Sigmoid colon (tissue), 6 donors: ENCODE measurements at regions not wholly inside any gene's neighbourhood (a gene's known extent, or its start where the extent isn't known, plus 50 kb on each side); places are given as distances from the start of the nearest gene placed in this dataset.

Experiments used
- DNase-seq: peaks from one replicate; pipeline ENCODE4 v3.0.0-alpha.2; 2019
- H3K27ac ChIP-seq, 4 donors: fragments of 200-600 bp; sonication (generic); one replicate each; pipeline ENCODE4 v1.5.1; 2016 to 2019; ENCODE audit warnings: mild to moderate bottlenecking in 1 of 4
- H3K27me3 ChIP-seq, 3 donors: fragments of 200-600 bp; sonication (generic); one replicate each; pipeline ENCODE4 v1.5.1; 2019; ENCODE audit warnings: mild to moderate bottlenecking in 1 of 3
- H3K36me3 ChIP-seq, 4 donors: fragments of 200-600 bp; sonication (generic); one replicate each; pipeline ENCODE4 v1.5.1; 2016 to 2019
- H3K4me1 ChIP-seq, 4 donors: fragments of 200-600 bp; sonication (generic); one replicate each; pipeline ENCODE4 v1.5.1; 2017 to 2019
- H3K4me3 ChIP-seq, 4 donors: fragments of 200-600 bp; sonication (generic); one replicate each; pipeline ENCODE4 v1.5.1; 2017 to 2019; ENCODE audit warnings: mild to moderate bottlenecking in 2 of 4, moderate library complexity in 1 of 4
- H3K9me3 ChIP-seq, 4 donors: fragments of 200-600 bp in 3 of 4; sonication (generic) in 3 of 4; one replicate each; pipeline versions ENCODE4 v1.5.1 to v1.6.1; 2013 to 2019
- CTCF ChIP-seq, 4 experiments: fragments of 450-650 bp in 3 of 4; fragments of 200-600 bp in 1 of 4; IDR thresholded peaks; one replicate each; pipeline ENCODE4 v1.5.1; 2016 to 2019; ENCODE audit warnings: antibody characterized with exemption in 4 of 4, mild to moderate bottlenecking in 3 of 4, moderate library complexity in 2 of 4
- EP300 ChIP-seq, 4 donors: sonication (generic); formaldehyde crosslinking; IDR thresholded peaks; one replicate each; pipeline ENCODE4 v1.6.1; 2017; ENCODE audit warnings: antibody characterized with exemption in 4 of 4
- POLR2A ChIP-seq, 2 donors: fragments of 450-650 bp; IDR thresholded peaks; one replicate each; pipeline ENCODE4 v1.6.1; 2016; ENCODE audit warnings: antibody characterized with exemption in 2 of 2, mild to moderate bottlenecking in 2 of 2, moderate library complexity in 2 of 2
- POLR2AphosphoS5 ChIP-seq, 4 donors: sonication (generic); formaldehyde crosslinking; IDR thresholded peaks; one replicate each; pipeline ENCODE4 v1.6.1; 2017; ENCODE audit warnings: antibody characterized with exemption in 4 of 4
- WGBS, 2 donors: extraction: QIAGEN DNeasy Blood & Tissue Kit; methylation state at CpG; one replicate each; pipeline ENCODE4 v1.1.7; 2013; 5-methylcytosine and 5-hydroxymethylcytosine counted together
- intact Hi-C: fragments of 100-400 bp; cut with DNase I; formaldehyde crosslinking; loops from one replicate; pipeline ENCODE4 v1.15.1; 2023
- donor health status: healthy with polysubstance abuse.
- donor health status: healthy.

- DNase-seq = no peak
- Histone ChIP-seq H3K4me3 (no peak overlapping the region), H3K4me1 (no peaks in the 10 kb centered on the region), H3K9me3 (no peaks in the 10 kb centered on the region), H3K27me3 (no peaks in the 10 kb centered on the region), H3K27ac (no peak overlapping the region), H3K36me3 (no peaks in the 10 kb centered on the region)
- intact Hi-C loops = no loop called here
- 54 to 65% methylated on average over 4 of the region's 4 CpGs for WGBS, 2 donors
- no peak for TF ChIP-seq EP300 (IDR thresholded peaks at IDR 0.05)
- no peak for TF ChIP-seq POLR2AphosphoS5 (IDR thresholded peaks at IDR 0.05)
- no peak for TF ChIP-seq POLR2A (IDR thresholded peaks at IDR 0.05)
- no peak for TF ChIP-seq CTCF (IDR thresholded peaks at IDR 0.05)
Measured at GRCh38 chr9:85276741-85277140, 465.0 kb downstream of the AGTPBP1 start.

GRCh38 chr9:85269811-85270210 is 471.9 kb downstream of the AGTPBP1 start:
- H3K27me3 ChIP-seq = no peaks in the 10 kb centered on the region

GRCh38 chr9:85268131-85268530 is 473.6 kb downstream of the AGTPBP1 start:
- no peak for DNase-seq
- H3K4me1 ChIP-seq = no peaks in the 10 kb centered on the region
- H3K27ac ChIP-seq = no peak overlapping the region
- H3K36me3 ChIP-seq = no peaks in the 10 kb centered on the region
- WGBS, 2 donors = 63 to 66% methylated on average over 1 of the region's 1 CpG
- peaks cover 0 to 3% (median 0%) of the 10 kb centered on the region in 4 donors for H3K9me3 ChIP-seq
- no peaks in the 10 kb centered on the region for H3K27me3 ChIP-seq
- TF ChIP-seq CTCF (IDR thresholded peaks at IDR 0.05) = no peak
- no peak for TF ChIP-seq POLR2A (IDR thresholded peaks at IDR 0.05)
- no peak overlapping the region for H3K4me3 ChIP-seq
- intact Hi-C loops = no loop called here

More at GRCh38 chr9:85269811-85270210, 471.9 kb downstream of the AGTPBP1 start:
- TF ChIP-seq POLR2A (IDR thresholded peaks at IDR 0.05) = no peak
- H3K36me3 ChIP-seq = no peaks in the 10 kb centered on the region
- no peak overlapping the region for H3K27ac ChIP-seq
- H3K4me1 ChIP-seq = no peaks in the 10 kb centered on the region
- 89 to 90% methylated on average over 7 of the region's 7 CpGs for WGBS, 2 donors
- no peak overlapping the region for H3K4me3 ChIP-seq
- no peak for DNase-seq
- peaks cover 0 to 3% (median 0%) of the 10 kb centered on the region in 4 donors for H3K9me3 ChIP-seq
- intact Hi-C loops = no loop called here

- H3K36me3 ChIP-seq = no peaks in the 10 kb centered on the region
- no peak overlapping the region for H3K27ac ChIP-seq
- DNase-seq = no peak
- H3K4me1 ChIP-seq = no peaks in the 10 kb centered on the region
- H3K9me3 ChIP-seq = peaks cover 0 to 3% (median 0%) of the 10 kb centered on the region in 4 donors
- H3K27me3 ChIP-seq = no peaks in the 10 kb centered on the region
- TF ChIP-seq EP300 (IDR thresholded peaks at IDR 0.05) = no peak
- no peak for TF ChIP-seq POLR2AphosphoS5 (IDR thresholded peaks at IDR 0.05)
- no peak for TF ChIP-seq POLR2A (IDR thresholded peaks at IDR 0.05)
- TF ChIP-seq CTCF (IDR thresholded peaks at IDR 0.05) = no peak
- no peak overlapping the region for H3K4me3 ChIP-seq
- intact Hi-C loops = no loop called here
Measured at GRCh38 chr9:85264695-85265094, 477.1 kb downstream of the AGTPBP1 start.

- intact Hi-C loops = no loop called here
- H3K27me3 ChIP-seq = no peaks in the 10 kb centered on the region
- no peaks in the 10 kb centered on the region for H3K4me1 ChIP-seq
- H3K27ac ChIP-seq = no peak overlapping the region
- H3K9me3 ChIP-seq = peaks cover 0 to 3% (median 0%) of the 10 kb centered on the region in 4 donors
- no peak for DNase-seq
- H3K36me3 ChIP-seq = no peaks in the 10 kb centered on the region
- WGBS, 2 donors = 86 to 92% methylated on average over 2 of the region's 2 CpGs
- TF ChIP-seq EP300 (IDR thresholded peaks at IDR 0.05) (no peak), CTCF (IDR thresholded peaks at IDR 0.05) (no peak), POLR2A (IDR thresholded peaks at IDR 0.05) (no peak), POLR2AphosphoS5 (IDR thresholded peaks at IDR 0.05) (no peak)
- H3K4me3 ChIP-seq = no peak overlapping the region
Measured at GRCh38 chr9:85263288-85263687, 478.5 kb downstream of the AGTPBP1 start.
